GM19455 (cell line): ENCODE measurements at regions not wholly inside any gene's neighbourhood (a gene's known extent, or its start where the extent isn't known, plus 50 kb on each side); places are given as distances from the start of the nearest gene placed in this dataset.
"Not testable (repeated sequence)": the region's sequence is repeated elsewhere in the genome, so short reads cannot be mapped to it uniquely, and the experiment has no call there.

ENCODE experiments used
- ATAC-seq: cut with Tn5 transposase; IDR thresholded peaks from one replicate; pipeline ENCODE4 v1.9.1; 2021; ENCODE audit not compliant: unreplicated experiment

DNA sequence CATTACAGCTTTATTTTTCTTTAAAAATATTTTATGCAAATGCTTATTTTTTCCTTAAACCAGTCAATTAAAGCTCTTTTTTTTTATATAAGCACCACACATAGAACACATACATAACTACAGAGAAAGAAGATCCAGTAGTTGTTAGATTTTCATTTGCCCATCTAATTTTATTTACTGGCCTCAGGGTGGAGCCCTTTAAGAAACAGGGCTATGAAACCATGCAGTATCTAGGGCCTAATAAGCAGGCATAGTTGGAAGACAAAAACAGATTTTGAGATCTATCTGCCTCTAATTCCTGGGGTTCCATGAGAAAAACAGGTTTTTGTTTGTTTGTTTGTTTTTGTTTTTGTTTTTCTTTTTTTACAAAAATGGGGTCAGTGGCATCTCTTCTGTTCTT is 120.6 kb downstream of the BCHE start:
- ATAC-seq: no peak

DNA sequence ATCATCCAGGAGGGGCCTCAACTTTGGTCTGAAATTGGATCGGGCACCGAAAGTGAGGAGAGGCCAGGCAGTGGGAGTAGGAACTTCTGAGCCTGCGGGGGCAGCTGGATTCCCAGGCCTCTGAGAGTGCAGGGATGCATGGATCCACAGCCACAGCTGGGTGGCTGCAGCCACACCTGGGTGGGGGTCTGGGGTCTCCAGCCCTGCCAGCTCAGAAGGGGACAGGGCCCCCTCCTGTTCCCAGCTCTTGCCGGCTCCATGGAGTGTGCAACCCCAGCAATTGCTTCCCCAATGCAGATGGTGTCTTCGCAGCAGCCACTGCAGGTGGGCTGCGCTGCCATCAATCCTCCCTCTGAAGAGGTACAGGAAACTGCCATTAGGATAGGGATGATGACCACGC is 123.7 kb downstream of the BCHE start:
- no peak for ATAC-seq

DNA sequence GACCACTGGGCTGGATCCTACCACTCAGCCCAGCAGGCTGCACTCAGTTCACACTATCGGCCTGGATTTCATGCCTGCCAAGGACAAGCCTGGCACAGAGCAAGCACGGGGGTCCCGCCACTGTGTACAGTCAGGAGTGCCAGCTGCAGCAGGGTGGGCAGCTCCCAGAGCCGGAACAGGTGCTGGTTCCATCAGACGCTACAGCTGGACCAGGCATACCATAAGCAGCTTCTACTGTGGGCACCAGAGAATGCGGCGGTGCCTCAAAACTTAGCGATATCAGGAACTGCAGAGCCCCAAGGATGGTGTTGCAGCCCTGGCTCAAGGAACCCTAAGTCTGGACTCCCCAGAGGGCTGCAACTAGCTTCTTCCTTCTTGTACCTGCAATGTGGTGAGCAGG is 124.8 kb downstream of the BCHE start:
- ATAC-seq: no peak

DNA sequence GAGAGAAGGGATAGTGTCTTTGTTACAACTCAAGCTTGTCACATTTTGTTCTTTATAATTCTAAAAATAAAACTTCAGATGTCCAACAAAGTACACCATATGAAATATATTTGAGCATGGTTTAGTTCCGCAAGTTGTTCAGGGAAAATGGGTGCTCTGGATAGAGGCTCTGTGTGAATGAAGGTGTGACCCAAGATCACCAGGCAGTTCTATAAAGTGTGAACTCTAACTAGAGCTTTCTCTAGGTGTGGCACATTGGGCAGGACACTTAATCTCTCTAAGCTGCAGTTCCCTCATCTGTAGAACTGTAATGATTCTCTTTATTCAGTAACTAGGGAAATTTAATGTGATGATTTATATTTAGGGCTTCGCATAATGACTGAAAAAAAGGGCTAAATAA is 139.3 kb downstream of the BCHE start:
- no peak for ATAC-seq

DNA sequence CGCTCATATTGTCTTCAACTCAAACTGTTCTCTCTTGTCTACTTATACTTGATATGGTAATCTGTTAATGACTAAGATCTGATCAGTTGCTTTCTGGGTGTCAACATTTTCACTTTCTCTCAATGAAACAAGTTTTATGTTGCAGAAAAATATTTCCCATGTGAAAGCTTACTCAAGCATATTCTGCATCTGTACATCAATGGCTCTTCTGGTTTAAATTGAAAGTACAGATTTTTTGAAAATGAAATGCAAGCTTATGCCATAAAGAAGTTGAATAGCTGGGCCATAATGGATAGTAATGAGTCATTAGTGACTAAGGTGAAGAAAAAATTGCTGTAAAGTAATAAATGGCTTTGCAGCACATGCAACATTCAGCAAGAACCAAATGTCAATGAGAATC is 140.7 kb downstream of the BCHE start:
- no peak for ATAC-seq

DNA sequence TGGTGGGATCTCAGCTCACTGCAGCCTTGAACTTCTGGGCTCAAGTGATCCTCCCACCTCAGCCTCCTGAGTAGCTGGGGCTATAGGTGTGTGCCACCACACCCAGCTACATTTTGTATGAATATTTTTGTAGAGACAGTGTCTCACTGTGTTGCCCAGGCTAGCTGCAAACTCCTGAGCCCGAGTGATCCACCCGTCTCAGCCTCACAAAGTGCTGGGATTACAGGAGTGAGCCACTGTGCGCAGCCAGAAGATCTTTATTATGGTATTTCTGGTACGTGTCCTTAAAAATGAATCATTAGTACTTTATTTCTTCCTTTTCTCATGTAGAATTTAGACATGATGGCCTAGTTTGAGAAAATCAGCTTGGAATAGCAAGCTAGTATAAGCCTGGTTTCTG is 153.3 kb downstream of the BCHE start:
- no peak for ATAC-seq

DNA sequence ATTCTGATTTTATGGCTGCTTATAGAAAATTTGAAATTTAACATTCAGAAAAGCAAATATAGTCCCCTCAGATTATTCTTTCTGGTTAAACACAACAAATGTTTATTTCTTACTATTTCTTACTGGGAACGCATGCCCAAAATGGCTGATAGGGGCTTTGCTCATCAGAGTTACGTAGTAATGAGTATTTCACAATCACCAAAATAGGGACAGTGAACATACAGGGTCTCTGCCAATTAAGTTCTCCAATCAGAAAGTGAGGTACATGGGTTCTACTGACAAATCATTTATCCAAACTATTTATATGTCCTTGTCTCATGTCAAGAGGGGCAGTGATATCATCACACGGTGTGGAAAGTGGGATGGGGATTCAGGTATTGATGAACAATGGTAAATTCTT is 154.5 kb downstream of the BCHE start:
- ATAC-seq: no peak

DNA sequence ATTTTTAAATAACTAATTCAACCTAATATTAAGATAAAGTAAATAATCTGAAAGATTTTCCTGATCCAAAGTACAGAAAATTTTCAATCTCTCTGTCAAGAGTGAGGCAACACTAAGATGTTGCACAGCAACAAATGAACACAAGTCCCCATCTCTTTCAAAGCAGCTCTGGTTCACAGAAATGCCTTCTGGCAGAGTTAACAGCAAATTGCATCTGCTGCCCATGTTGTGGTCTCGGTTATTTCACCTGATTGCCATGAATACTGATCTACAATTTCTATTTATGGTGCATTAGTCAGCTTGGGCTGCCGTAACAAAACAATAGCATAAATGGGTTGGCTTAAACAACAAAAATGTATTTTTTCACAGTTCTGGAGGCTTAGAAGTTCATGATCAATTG is 167.3 kb downstream of the BCHE start:
- ATAC-seq: no peak

DNA sequence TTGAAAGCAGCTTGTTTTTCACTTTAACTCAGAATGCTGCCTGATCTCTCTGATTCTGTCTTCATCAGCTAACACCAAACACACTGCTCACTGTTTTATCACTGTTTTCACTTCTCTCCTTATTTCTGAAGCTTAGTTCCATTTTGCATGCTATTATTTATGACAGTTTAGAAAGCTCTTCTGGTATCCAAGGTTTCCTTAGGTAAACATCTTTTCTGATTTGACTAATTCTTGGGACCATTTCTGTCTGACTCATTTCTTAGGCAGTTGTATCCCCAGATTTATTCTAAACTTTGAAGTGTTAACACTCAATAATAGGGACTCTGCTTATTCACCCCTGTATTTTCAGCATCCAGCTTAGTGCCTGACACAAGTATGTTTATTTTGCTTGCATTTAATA is 167.7 kb downstream of the BCHE start:
- ATAC-seq: no peak

DNA sequence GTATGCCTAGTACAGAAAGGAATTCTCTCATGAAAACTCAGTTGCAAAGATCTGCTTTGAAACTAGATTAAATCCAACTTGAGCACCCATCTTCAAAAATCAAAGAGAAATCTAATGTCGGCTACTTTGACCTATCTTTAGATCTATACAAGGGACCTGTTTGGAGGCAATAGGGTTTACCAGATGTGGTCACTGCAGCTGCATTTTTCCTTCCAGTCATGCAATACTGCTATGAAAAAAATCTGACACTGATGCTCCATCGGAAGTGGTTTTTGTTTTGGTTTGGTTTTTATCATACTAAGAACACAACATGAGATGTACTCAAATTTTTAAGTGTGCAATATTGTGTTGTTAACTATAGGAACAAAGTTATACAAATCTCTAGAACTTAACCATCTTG is 169.5 kb downstream of the BCHE start:
- no peak for ATAC-seq

DNA sequence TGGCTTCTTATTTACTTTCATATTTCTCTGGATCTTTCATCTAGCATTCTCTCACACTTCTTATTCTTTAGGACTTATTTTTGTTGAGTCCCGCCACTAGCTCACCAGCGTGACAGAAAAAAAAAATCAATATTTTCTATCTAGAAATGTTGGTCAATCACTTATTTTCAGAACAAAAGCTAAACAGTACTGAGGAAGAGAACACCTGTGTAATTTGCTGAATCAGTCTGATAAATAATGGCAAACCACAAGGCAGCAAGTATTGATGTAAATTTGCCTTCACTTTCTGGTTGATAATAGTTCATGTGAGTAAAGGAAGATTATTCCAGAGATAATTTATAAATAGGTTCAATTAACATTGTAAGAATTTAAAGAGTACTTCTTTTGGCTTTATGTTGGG is 179.2 kb downstream of the BCHE start:
- ATAC-seq: no peak

DNA sequence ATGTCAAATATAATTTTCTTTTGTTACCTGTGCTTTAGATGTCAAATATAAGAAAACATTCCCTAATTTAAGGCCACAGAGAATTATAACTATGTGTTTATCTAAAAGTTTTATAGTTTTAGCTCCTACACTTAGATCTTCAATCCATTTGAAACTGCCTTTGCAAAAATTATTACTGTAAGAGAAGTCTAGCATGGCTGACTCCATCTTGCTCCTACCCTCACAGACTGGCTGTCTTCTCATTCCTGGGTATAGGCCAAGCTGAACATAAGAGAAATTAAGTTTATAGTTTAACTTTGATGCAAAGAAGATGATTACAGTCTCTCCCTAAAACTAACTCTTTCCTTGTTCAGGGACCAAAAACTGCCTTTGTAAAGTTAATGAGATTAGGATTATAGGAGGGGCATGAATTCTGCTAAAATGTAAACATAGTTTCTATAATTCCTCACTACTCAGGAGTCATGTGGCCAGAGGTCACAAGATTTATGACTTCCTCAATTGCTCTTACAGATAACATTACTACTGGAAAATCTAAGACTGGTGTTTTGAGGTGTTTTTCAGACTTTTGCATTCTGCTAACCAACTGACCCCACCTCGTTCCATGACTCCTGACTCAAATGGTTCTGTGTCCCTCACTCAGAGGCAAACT is 184.0 kb downstream of the BCHE start:
- no peak for ATAC-seq

DNA sequence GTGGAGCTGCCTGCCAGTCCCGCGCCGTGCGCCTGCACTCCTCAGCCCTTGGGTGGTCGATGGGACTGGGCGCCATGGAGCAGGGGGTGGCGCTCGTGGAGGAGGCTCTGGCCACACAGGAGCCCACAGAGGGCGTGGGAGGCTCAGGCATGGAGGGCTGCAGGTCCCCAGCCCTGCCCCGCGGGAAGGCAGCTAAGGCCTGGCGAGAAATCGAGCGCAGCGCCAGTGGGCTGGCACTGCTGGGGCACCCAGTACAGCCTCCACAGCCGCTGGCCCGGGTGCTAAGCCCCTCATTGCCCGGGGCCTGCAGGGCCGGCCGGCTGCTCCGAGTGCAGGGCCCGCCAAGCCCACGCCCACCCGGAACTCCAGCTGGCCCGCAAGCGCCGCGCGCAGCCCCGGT is 187.9 kb downstream of the BCHE start:
- ATAC-seq: not testable (repeated sequence)

DNA sequence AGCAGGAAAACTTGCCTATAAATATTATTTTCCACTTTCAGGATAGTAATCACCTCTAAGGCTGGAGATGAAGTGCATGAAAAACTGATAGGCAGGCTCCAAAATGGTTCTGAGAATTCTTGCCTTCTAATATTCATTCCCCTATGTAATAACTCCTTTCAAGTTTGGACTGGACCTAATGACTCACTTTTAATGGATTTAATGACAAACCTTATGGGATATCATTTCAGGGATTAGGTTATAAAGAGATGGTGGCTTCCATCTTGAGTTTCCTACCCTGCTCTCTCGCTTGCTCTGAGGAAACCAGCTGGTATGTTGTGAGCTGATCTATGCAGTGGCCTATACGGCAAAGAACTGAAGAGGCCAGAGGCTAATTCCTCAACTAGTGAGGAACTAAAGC is 192.0 kb downstream of the BCHE start:
- ATAC-seq: no peak

DNA sequence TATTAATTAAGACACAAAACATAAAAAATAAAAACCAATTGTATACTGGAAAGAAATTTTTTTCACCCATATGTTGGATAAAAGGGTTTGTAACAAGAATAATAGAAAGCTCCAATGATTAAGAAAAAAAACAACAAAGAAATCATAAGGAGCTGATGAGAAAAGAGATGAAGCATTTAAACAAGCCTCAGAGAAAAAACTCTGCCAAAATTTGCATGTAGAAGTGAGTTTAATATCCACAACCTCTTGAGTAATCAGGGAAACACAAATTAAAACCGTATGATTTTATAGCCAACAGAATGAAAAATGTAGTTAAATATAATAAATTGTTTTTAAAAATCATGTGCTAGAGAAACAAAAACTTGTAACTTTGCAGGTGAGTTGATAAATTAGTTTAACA is 192.9 kb downstream of the BCHE start:
- no peak for ATAC-seq

DNA sequence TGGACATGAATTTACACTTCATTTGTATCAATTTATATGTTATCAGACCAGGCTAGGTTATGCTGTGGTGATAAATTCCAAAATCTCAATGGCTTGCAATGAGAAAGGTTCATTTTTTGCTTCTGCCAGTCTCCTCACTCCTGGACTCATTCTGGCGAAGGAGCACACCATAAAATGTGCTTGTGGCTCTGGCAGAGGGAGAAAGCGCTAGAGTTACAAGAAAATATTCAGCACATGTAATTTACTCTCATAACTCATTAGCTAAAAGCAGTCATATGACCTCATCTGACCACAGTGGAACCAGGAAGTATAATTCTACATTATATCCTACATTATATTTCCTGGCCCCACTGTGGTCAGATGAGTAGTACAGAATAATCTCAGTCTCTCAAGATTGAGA is 193.8 kb downstream of the BCHE start:
- ATAC-seq: no peak

DNA sequence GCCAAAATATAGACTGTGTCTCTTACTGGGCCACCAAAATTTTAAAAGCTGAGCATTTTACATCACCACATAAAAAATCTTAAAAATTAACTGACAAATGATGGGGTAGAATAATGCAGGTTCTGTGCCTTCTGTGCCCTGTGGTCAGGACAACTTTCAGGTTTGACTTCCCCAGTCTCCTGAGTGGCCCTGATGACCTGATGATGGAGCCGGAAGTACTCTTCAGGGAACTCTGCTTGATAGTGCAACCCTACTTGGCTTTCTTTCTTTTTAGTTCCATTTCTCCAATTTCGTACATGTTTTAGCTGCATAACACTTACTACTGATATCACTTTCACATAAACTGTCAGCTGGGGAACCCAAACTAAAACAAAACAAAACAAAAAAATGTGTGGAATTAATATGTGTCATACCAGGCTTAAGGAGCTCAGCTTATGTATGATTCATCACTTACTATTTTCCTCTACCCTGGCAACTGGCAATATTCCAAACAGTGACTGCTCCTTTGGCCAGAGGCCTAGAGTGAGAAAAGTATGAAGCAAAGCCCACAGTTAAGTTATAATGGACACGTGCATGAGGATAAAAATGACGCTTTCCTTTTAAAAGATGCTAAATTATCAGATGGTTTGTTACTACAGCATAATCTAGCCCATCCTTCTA is 194.3 kb downstream of the BCHE start:
- no peak for ATAC-seq

DNA sequence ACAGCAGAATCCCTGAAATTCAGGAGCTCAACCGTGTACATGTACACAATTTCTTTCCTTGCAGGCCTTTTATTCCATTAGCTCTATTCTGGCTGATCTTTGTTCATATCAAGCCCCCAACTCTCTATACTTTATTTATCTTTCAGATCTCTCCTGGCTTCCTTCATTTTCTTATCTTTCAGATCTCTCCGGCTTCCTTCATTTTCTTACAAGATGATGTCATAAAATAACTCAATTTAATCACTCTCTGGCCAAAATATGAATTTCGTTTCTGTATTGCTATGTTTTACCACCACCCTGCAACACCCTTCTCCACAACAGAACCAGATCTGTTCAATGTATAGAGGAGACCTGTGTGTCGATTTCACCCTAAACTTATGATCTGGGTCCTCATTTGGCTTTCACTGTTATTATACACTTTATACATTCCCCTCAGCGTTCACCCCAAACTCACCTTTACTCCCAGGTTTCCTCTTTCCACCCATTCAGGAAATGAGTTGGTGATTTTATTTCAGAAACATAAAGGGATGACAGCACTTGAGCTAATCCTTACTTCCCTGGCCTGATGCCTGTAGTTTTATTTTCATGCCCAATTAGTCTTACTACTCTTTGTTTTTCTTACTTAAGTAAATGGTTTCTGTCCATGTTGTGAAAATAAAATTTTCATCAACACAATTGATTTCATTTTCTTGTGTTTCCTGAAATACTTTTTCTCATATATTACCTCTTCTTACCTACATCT is 195.5 kb downstream of the BCHE start:
- ATAC-seq: no peak

DNA sequence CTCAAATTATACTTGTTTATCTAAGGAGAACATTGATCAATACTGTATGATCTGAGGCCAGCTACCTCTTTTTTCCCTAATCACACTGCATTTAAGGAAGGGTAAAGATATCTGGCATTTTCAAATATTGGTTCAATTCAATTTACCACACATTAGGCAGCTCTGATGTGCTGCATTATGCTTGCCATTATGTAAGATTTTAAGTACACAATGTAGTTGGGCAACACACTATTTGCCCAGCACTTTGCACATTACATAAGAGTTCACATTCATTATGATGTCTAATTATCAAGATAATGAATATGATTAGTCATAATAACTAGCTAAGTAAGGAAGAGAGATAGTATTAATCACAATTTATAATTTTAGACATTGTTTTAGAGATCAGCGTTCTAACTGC is 196.3 kb downstream of the BCHE start:
- ATAC-seq: no peak

DNA sequence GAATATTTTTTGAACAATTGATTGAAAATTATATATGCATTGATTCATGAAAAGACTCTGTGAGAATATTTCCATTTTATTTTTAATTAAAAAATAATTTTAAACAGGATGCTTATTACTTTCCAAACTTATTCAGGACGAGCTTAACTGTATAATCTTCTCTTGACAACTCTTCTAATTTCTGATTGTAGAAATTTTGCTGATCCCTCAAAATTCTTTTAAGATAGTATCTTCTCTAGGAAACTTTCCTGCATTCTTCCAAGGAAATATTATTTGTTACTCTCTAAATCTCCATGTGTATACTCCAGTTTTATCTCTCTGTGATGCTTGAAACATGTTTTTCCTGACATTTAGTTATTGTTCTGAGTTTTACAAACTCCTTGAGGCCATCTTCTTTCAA is 197.2 kb downstream of the BCHE start:
- ATAC-seq: no peak

DNA sequence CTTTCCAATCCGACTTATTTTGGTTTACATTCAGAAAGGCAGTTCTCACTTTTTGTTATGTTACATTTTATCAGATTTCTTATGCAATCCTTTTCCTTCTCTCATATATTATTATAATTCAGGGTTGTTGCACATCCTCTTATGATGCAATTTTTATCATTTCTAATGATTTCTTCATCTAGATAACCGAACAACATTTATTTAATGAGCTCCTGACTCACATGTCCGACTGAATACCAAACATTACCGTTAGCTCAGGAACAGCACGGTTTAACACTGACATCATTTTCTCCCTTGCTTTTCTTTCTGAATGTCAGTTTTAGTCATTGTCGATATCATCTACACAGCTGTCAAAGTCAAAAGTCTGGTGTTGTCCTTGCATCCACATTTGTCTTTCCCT is 199.2 kb downstream of the BCHE start:
- no peak for ATAC-seq

DNA sequence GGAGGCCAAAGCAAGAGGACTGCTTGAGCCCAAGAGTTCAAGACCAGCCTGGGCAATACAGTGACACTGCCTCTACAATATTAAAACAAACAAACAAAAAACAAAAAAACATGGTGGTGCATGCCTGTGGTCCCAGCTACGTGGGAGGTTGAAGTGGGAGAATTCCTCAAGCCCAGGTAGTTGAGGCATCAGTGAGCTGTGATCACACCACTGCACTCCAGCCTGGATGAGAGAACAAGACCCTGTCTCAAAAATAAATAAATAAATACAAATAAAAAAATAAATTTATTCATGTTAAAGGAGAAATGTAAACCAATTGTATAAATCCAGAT is 200.6 kb downstream of the BCHE start:
- no peak for ATAC-seq
